GM19328 (cell line): ENCODE measurements at regions not wholly inside any gene's neighbourhood (a gene's known extent, or its start where the extent isn't known, plus 50 kb on each side); places are given as distances from the start of the nearest gene placed in this dataset.

Experiments
- ATAC-seq: cut with Tn5 transposase; IDR thresholded peaks from one replicate; pipeline ENCODE4 v1.9.1; 2021; ENCODE audit warnings: mild to moderate bottlenecking, moderate library complexity; ENCODE audit not compliant: unreplicated experiment

- no peak for ATAC-seq
Observed at GRCh38 chr12:124399622-124400021, 104.7 kb downstream of the RFLNA start.

GRCh38 chr12:124398578-124399227, 103.8 kb downstream of the RFLNA start:
- no peak for ATAC-seq

- ATAC-seq, result no peak
Observed at GRCh38 chr12:124397807-124398577, 103.1 kb downstream of the RFLNA start.

GRCh38 chr12:124397399-124397679, 102.4 kb downstream of the RFLNA start:
- ATAC-seq, result no peak

GRCh38 chr12:124396544-124397398, 101.9 kb downstream of the RFLNA start:
- no peak for ATAC-seq

- ATAC-seq, result no peak
Observed at GRCh38 chr12:124395986-124396385, 101.1 kb downstream of the RFLNA start.

GRCh38 chr12:124395284-124395752, 100.4 kb downstream of the RFLNA start:
- ATAC-seq, result no peak

- ATAC-seq, result no peak
Observed at GRCh38 chr12:124394462-124395128, 99.7 kb downstream of the RFLNA start.

- ATAC-seq, result no peak
Observed at GRCh38 chr12:124393831-124394230, 98.9 kb downstream of the RFLNA start.

GRCh38 chr12:124393414-124393790, 98.5 kb downstream of the RFLNA start:
- ATAC-seq, result no peak

- no peak for ATAC-seq
Observed at GRCh38 chr12:124392667-124393413, 97.9 kb downstream of the RFLNA start.

GRCh38 chr12:124392271-124392666, 97.4 kb downstream of the RFLNA start:
- no peak for ATAC-seq

- ATAC-seq, result peak; percentile 48
Observed at GRCh38 chr12:124391340-124392261, 96.7 kb downstream of the RFLNA start.

- ATAC-seq, result no peak
Observed at GRCh38 chr12:124390442-124391097, 95.7 kb downstream of the RFLNA start.

GRCh38 chr12:124389725-124390441, 95.0 kb downstream of the RFLNA start:
- ATAC-seq, result no peak

- ATAC-seq, result no peak
Observed at GRCh38 chr12:124389138-124389724, 94.3 kb downstream of the RFLNA start.

GRCh38 chr12:124388679-124389137, 93.8 kb downstream of the RFLNA start:
- no peak for ATAC-seq
